ENCODE measurements at regions not wholly inside any gene's neighbourhood (a gene's known extent, or its start where the extent isn't known, plus 50 kb on each side); places are given as distances from the start of the nearest gene placed in this dataset.

- no peak for TF ChIP-seq CTCF (conservative IDR thresholded peaks at IDR 0.05; ENCODE audit: low read depth in 2 of 2)
- TF ChIP-seq, protein P1, sequence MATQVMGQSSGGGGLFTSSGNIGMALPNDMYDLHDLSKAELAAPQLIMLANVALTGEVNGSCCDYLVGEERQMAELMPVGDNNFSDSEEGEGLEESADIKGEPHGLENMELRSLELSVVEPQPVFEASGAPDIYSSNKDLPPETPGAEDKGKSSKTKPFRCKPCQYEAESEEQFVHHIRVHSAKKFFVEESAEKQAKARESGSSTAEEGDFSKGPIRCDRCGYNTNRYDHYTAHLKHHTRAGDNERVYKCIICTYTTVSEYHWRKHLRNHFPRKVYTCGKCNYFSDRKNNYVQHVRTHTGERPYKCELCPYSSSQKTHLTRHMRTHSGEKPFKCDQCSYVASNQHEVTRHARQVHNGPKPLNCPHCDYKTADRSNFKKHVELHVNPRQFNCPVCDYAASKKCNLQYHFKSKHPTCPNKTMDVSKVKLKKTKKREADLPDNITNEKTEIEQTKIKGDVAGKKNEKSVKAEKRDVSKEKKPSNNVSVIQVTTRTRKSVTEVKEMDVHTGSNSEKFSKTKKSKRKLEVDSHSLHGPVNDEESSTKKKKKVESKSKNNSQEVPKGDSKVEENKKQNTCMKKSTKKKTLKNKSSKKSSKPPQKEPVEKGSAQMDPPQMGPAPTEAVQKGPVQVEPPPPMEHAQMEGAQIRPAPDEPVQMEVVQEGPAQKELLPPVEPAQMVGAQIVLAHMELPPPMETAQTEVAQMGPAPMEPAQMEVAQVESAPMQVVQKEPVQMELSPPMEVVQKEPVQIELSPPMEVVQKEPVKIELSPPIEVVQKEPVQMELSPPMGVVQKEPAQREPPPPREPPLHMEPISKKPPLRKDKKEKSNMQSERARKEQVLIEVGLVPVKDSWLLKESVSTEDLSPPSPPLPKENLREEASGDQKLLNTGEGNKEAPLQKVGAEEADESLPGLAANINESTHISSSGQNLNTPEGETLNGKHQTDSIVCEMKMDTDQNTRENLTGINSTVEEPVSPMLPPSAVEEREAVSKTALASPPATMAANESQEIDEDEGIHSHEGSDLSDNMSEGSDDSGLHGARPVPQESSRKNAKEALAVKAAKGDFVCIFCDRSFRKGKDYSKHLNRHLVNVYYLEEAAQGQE (IDR thresholded peaks at IDR 0.05; ENCODE audit: unreplicated experiment) = no peak
- no peak for TF ChIP-seq POLR2AphosphoS5 (IDR thresholded peaks at IDR 0.05; ENCODE audit: low read depth)
- TF ChIP-seq JUNB (IDR thresholded peaks at IDR 0.05; ENCODE audit: unreplicated experiment) = no peak
- TF ChIP-seq EZH2 (IDR thresholded peaks at IDR 0.05; ENCODE audit: low read depth, unreplicated experiment) = no peak
- no peak for TF ChIP-seq NANOG (IDR thresholded peaks at IDR 0.05; ENCODE audit: borderline replicate concordance)
These were observed 142.9 kb downstream of the NOC3L start for GRCh38 chr10:94219829-94220228.

Data from GM23338 (cell line).